ENCODE measurements at regions not wholly inside any gene's neighbourhood (a gene's known extent, or its start where the extent isn't known, plus 50 kb on each side); places are given as distances from the start of the nearest gene placed in this dataset.

GRCh38 chr4:186002853-186003252, 66.1 kb upstream of the TLR3 start (continued):
- no peak for TF ChIP-seq CHD7 (IDR thresholded peaks at IDR 0.05; ENCODE audit: insufficient replicate concordance, low read length)
- no peak for TF ChIP-seq CBX8 (IDR thresholded peaks at IDR 0.05; ENCODE audit: borderline replicate concordance, low read depth, low read length)
- no peak for TF ChIP-seq CREB1 (IDR thresholded peaks at IDR 0.05)
- no peak for TF ChIP-seq POU5F1 (IDR thresholded peaks at IDR 0.05; ENCODE audit: low read depth, low read length)
- no peak for TF ChIP-seq TAF1 (IDR thresholded peaks at IDR 0.05; ENCODE audit: low read depth, low read length)
- TF ChIP-seq MAFK (IDR thresholded peaks at IDR 0.05; ENCODE audit: low read depth, low read length) = no peak
- TF ChIP-seq RXRA (IDR thresholded peaks at IDR 0.05; ENCODE audit: insufficient read depth, low read depth, low read length) = no peak

Measured in H1 (cell line).